WTC11 (cell line): ENCODE measurements at regions not wholly inside any gene's neighbourhood (a gene's known extent, or its start where the extent isn't known, plus 50 kb on each side); places are given as distances from the start of the nearest gene placed in this dataset.

Experiments used
- ATAC-seq: fragments of 200-7000 bp; cut with Tn5 transposase; 2 replicates; pipeline ENCODE4 v1.10.0; 2021; ENCODE audit warnings: mild to moderate bottlenecking, moderate library complexity
- CTCF ChIA-PET: fragments of 300-600 bp; sonication (Branson Sonifier 250); formaldehyde crosslinking; loops from one replicate; lab custom pipeline; 2021; ENCODE audit warnings: antibody characterized with exemption; lab: Charles Lee
- POLR2A ChIA-PET: fragments of 350-600 bp; sonication (Branson Sonifier 250); formaldehyde crosslinking; loops from one replicate; lab custom pipeline; 2021; ENCODE audit warnings: antibody characterized with exemption; lab: Charles Lee
- DNase-seq: peaks from one replicate; pipeline ENCODE4 v3.0.0; 2021; ENCODE audit warnings: low spot score
- H3K27ac Mint-ChIP-seq: 2 replicates; pipeline ENCODE4 v1.8.0; 2021; ENCODE audit warnings: mixed read lengths
- H3K27me3 Mint-ChIP-seq: 2 replicates; pipeline ENCODE4 v1.8.0; 2021; ENCODE audit warnings: low read depth, mild to moderate bottlenecking, moderate library complexity, mixed read lengths
- H3K36me3 Mint-ChIP-seq: 2 replicates; pipeline ENCODE4 v1.8.0; 2021; ENCODE audit warnings: mixed read lengths
- H3K4me1 Mint-ChIP-seq: 2 replicates; pipeline ENCODE4 v1.8.0; 2022; ENCODE audit warnings: mixed read lengths
- H3K4me3 Mint-ChIP-seq: 2 replicates; pipeline ENCODE4 v1.8.0; 2021; ENCODE audit warnings: mild to moderate bottlenecking, moderate library complexity, mixed read lengths
- H3K9me3 Mint-ChIP-seq: 2 replicates; pipeline ENCODE4 v1.8.0; 2021; ENCODE audit warnings: mixed read lengths
- IRF2 ChIP-seq: sonication (generic); formaldehyde crosslinking; IDR thresholded peaks from 2 replicates; pipeline ENCODE4 v1.8.0; 2022; ENCODE audit warnings: low read depth, missing genetic modification reagents, borderline replicate concordance
- JUN ChIP-seq: sonication (generic); formaldehyde crosslinking; IDR thresholded peaks from 2 replicates; pipeline ENCODE4 v1.8.0; 2023; ENCODE audit warnings: mild to moderate bottlenecking, missing genetic modification reagents
- NR1H2 ChIP-seq: sonication (generic); formaldehyde crosslinking; IDR thresholded peaks from 2 replicates; pipeline ENCODE4 v1.9.0; 2021; ENCODE audit warnings: mild to moderate bottlenecking, moderate library complexity, missing genetic modification reagents
- NR2C2 ChIP-seq: sonication (generic); formaldehyde crosslinking; IDR thresholded peaks from 2 replicates; pipeline ENCODE4 v1.8.0; 2022; ENCODE audit warnings: mild to moderate bottlenecking, missing genetic modification reagents
- OVOL2 ChIP-seq: fragments of 250-450 bp; sonication (Bioruptor Pico); IDR thresholded peaks from 2 replicates; pipeline ENCODE4 v1.9.0; 2021; ENCODE audit warnings: mild to moderate bottlenecking, borderline replicate concordance
- RORB ChIP-seq: fragments of 250-450 bp; sonication (Bioruptor Pico); IDR thresholded peaks from 2 replicates; pipeline ENCODE4 v1.9.0; 2021; ENCODE audit warnings: mild to moderate bottlenecking
- SP1 ChIP-seq: sonication (generic); formaldehyde crosslinking; conservative IDR thresholded peaks from 2 replicates; pipeline ENCODE4 v1.8.1; 2022; ENCODE audit warnings: missing genetic modification reagents
- ZNF121 ChIP-seq: sonication (generic); formaldehyde crosslinking; IDR thresholded peaks from 2 replicates; pipeline ENCODE4 v1.8.0; 2023; ENCODE audit warnings: missing genetic modification reagents
- ZNF263 ChIP-seq: sonication (generic); formaldehyde crosslinking; IDR thresholded peaks from 2 replicates; pipeline ENCODE4 v1.8.1; 2022; ENCODE audit warnings: low read depth, mild to moderate bottlenecking, moderate library complexity, missing genetic modification reagents
- ZNF396 ChIP-seq: fragments of 250-450 bp; sonication (Bioruptor Pico); IDR thresholded peaks from 2 replicates; pipeline ENCODE4 v1.8.0; 2021; ENCODE audit warnings: mild to moderate bottlenecking, moderate library complexity, borderline replicate concordance
- ZNF416 ChIP-seq: fragments of 250-450 bp; sonication (Bioruptor Pico); IDR thresholded peaks from 2 replicates; pipeline ENCODE4 v1.9.0; 2021; ENCODE audit warnings: mild to moderate bottlenecking, inconsistent platforms
- ZNF671 ChIP-seq: fragments of 250-450 bp; sonication (Bioruptor Pico); IDR thresholded peaks from 2 replicates; pipeline ENCODE4 v1.8.0; 2021; ENCODE audit warnings: mild to moderate bottlenecking
- TF ChIP-seq, protein P1 (sequence below): sonication (generic); formaldehyde crosslinking; conservative IDR thresholded peaks from 2 replicates; pipeline ENCODE4 v1.8.1; 2022; ENCODE audit warnings: mild to moderate bottlenecking, missing genetic modification reagents
- TF ChIP-seq, protein P2 (sequence below): sonication (generic); formaldehyde crosslinking; IDR thresholded peaks from 2 replicates; pipeline ENCODE4 v1.8.0; 2022; ENCODE audit warnings: missing genetic modification reagents
- TF ChIP-seq, protein P3 (sequence below): fragments of 250-450 bp; sonication (Bioruptor Pico); IDR thresholded peaks from 2 replicates; pipeline ENCODE4 v1.9.0; 2021; ENCODE audit warnings: mild to moderate bottlenecking, borderline replicate concordance
- TF ChIP-seq, protein P4 (sequence below): sonication (generic); formaldehyde crosslinking; IDR thresholded peaks from 2 replicates; pipeline ENCODE4 v1.8.0; 2022; ENCODE audit warnings: mild to moderate bottlenecking, missing genetic modification reagents
- TF ChIP-seq, protein P5 (sequence below): fragments of 250-450 bp; sonication (Bioruptor Pico); IDR thresholded peaks from 2 replicates; pipeline ENCODE4 v1.9.0; 2021; ENCODE audit warnings: moderate library complexity, mild to moderate bottlenecking, inconsistent platforms, borderline replicate concordance
- TF ChIP-seq, protein P6 (sequence below): sonication (generic); formaldehyde crosslinking; conservative IDR thresholded peaks from 2 replicates; pipeline ENCODE4 v1.8.1; 2023; ENCODE audit warnings: mild to moderate bottlenecking, low read depth, missing genetic modification reagents, moderate library complexity

DNA sequence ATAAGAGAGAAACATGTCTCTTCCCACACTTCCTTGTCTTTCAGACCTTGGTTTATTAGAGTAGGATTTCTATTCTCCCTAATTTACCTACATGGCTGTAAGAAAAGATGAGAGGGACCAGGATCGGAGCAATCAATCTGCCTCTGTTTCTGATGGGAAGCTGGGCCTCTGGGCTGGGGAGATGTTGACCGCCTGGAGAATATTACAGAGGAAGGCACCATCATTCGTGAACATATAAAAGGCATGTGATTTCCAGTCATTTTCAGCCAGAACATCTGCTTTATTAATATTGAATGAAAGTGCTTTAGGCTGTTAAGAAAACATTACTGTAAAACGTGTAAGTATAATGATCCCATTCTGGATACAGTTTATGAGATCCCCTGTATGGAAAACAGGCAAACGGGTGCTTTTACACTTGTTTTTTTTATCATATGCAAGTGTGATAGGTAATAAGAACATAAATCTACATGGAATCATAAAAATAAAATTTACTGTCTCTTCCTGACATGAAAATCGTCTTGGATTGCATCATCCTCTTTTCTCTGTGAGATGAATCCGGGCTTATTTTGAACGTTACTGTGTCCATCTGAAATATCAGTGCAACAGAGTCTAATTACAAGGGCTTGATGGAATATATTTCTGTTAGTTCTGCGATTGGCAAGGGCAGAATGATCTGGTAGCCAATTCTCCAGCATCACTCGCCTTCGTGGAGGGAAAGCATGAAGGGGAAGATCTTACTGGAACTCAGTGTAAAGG lies 94.5 kb upstream of the BAIAP2L1 start:
- CTCF ChIA-PET = no interaction called here

More for the DNA sequence above, 94.5 kb upstream of the BAIAP2L1 start:
- Mint-ChIP-seq H3K9me3 (peaks cover 36% of the 10 kb centered on the region), H3K4me3 (no peak overlapping the region), H3K4me1 (no peaks in the 10 kb centered on the region), H3K27ac (no peak overlapping the region), H3K27me3 (no peaks in the 10 kb centered on the region; the same call in 1 of the 2 replicates), H3K36me3 (peaks cover 10% of the 10 kb centered on the region)
- no peak for ATAC-seq
- TF ChIP-seq, protein P1, sequence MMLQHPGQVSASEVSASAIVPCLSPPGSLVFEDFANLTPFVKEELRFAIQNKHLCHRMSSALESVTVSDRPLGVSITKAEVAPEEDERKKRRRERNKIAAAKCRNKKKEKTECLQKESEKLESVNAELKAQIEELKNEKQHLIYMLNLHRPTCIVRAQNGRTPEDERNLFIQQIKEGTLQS (CRISPR knock-in tag) = no peak
- TF ChIP-seq ZNF671 (no peak), NR1H2 (no peak), JUN (CRISPR knock-in tag) (no peak), NR2C2 (CRISPR knock-in tag) (no peak), ZNF121 (CRISPR knock-in tag) (no peak), OVOL2 (no peak), RORB (CRISPR knock-in tag) (no peak), IRF2 (CRISPR knock-in tag) (no peak), ZNF396 (CRISPR knock-in tag) (no peak), ZNF263 (no peak), ZNF416 (CRISPR knock-in tag) (no peak), SP1 (no peak)
- TF ChIP-seq, protein P2, sequence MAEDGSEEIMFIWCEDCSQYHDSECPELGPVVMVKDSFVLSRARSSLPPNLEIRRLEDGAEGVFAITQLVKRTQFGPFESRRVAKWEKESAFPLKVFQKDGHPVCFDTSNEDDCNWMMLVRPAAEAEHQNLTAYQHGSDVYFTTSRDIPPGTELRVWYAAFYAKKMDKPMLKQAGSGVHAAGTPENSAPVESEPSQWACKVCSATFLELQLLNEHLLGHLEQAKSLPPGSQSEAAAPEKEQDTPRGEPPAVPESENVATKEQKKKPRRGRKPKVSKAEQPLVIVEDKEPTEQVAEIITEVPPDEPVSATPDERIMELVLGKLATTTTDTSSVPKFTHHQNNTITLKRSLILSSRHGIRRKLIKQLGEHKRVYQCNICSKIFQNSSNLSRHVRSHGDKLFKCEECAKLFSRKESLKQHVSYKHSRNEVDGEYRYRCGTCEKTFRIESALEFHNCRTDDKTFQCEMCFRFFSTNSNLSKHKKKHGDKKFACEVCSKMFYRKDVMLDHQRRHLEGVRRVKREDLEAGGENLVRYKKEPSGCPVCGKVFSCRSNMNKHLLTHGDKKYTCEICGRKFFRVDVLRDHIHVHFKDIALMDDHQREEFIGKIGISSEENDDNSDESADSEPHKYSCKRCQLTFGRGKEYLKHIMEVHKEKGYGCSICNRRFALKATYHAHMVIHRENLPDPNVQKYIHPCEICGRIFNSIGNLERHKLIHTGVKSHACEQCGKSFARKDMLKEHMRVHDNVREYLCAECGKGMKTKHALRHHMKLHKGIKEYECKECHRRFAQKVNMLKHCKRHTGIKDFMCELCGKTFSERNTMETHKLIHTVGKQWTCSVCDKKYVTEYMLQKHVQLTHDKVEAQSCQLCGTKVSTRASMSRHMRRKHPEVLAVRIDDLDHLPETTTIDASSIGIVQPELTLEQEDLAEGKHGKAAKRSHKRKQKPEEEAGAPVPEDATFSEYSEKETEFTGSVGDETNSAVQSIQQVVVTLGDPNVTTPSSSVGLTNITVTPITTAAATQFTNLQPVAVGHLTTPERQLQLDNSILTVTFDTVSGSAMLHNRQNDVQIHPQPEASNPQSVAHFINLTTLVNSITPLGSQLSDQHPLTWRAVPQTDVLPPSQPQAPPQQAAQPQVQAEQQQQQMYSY (CRISPR knock-in tag) = no peak
- TF ChIP-seq, protein P3, sequence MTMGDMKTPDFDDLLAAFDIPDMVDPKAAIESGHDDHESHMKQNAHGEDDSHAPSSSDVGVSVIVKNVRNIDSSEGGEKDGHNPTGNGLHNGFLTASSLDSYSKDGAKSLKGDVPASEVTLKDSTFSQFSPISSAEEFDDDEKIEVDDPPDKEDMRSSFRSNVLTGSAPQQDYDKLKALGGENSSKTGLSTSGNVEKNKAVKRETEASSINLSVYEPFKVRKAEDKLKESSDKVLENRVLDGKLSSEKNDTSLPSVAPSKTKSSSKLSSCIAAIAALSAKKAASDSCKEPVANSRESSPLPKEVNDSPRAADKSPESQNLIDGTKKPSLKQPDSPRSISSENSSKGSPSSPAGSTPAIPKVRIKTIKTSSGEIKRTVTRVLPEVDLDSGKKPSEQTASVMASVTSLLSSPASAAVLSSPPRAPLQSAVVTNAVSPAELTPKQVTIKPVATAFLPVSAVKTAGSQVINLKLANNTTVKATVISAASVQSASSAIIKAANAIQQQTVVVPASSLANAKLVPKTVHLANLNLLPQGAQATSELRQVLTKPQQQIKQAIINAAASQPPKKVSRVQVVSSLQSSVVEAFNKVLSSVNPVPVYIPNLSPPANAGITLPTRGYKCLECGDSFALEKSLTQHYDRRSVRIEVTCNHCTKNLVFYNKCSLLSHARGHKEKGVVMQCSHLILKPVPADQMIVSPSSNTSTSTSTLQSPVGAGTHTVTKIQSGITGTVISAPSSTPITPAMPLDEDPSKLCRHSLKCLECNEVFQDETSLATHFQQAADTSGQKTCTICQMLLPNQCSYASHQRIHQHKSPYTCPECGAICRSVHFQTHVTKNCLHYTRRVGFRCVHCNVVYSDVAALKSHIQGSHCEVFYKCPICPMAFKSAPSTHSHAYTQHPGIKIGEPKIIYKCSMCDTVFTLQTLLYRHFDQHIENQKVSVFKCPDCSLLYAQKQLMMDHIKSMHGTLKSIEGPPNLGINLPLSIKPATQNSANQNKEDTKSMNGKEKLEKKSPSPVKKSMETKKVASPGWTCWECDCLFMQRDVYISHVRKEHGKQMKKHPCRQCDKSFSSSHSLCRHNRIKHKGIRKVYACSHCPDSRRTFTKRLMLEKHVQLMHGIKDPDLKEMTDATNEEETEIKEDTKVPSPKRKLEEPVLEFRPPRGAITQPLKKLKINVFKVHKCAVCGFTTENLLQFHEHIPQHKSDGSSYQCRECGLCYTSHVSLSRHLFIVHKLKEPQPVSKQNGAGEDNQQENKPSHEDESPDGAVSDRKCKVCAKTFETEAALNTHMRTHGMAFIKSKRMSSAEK (CRISPR knock-in tag) = no peak
- TF ChIP-seq, protein P4, sequence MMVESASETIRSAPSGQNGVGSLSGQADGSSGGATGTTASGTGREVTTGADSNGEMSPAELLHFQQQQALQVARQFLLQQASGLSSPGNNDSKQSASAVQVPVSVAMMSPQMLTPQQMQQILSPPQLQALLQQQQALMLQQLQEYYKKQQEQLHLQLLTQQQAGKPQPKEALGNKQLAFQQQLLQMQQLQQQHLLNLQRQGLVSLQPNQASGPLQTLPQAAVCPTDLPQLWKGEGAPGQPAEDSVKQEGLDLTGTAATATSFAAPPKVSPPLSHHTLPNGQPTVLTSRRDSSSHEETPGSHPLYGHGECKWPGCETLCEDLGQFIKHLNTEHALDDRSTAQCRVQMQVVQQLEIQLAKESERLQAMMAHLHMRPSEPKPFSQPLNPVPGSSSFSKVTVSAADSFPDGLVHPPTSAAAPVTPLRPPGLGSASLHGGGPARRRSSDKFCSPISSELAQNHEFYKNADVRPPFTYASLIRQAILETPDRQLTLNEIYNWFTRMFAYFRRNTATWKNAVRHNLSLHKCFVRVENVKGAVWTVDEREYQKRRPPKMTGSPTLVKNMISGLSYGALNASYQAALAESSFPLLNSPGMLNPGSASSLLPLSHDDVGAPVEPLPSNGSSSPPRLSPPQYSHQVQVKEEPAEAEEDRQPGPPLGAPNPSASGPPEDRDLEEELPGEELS (CRISPR knock-in tag) = no peak
- TF ChIP-seq, protein P5, sequence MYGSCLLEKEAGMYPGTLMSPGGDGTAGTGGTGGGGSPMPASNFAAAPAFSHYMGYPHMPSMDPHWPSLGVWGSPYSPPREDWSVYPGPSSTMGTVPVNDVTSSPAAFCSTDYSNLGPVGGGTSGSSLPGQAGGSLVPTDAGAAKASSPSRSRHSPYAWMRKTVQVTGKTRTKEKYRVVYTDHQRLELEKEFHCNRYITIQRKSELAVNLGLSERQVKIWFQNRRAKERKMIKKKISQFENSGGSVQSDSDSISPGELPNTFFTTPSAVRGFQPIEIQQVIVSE (CRISPR knock-in tag) = no peak
- TF ChIP-seq, protein P6, sequence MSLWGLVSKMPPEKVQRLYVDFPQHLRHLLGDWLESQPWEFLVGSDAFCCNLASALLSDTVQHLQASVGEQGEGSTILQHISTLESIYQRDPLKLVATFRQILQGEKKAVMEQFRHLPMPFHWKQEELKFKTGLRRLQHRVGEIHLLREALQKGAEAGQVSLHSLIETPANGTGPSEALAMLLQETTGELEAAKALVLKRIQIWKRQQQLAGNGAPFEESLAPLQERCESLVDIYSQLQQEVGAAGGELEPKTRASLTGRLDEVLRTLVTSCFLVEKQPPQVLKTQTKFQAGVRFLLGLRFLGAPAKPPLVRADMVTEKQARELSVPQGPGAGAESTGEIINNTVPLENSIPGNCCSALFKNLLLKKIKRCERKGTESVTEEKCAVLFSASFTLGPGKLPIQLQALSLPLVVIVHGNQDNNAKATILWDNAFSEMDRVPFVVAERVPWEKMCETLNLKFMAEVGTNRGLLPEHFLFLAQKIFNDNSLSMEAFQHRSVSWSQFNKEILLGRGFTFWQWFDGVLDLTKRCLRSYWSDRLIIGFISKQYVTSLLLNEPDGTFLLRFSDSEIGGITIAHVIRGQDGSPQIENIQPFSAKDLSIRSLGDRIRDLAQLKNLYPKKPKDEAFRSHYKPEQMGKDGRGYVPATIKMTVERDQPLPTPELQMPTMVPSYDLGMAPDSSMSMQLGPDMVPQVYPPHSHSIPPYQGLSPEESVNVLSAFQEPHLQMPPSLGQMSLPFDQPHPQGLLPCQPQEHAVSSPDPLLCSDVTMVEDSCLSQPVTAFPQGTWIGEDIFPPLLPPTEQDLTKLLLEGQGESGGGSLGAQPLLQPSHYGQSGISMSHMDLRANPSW (CRISPR knock-in tag) = no peak
- POLR2A ChIA-PET = no interaction called here
- DNase-seq = no peak
